ENCODE measurements at regions not wholly inside any gene's neighbourhood (a gene's known extent, or its start where the extent isn't known, plus 50 kb on each side); places are given as distances from the start of the nearest gene placed in this dataset.
A peak's percentile ranks its signal among the peaks of the same experiment; 100 is the strongest.
"Not testable (repeated sequence)": the region's sequence is repeated elsewhere in the genome, so short reads cannot be mapped to it uniquely, and the experiment has no call there.

- no peak for DNase-seq
Measured at GRCh38 chr14:46596236-46596635, 55.3 kb downstream of the RPL10L start.

GRCh38 chr14:46582826-46583225 lies 68.8 kb downstream of the RPL10L start:
- no peak for DNase-seq

GRCh38 chr14:46581036-46581671 lies 70.4 kb downstream of the RPL10L start:
- peak; percentile 33 for DNase-seq

GRCh38 chr14:46574978-46575375 lies 76.6 kb downstream of the RPL10L start:
- no peak for DNase-seq

GRCh38 chr14:46574221-46574977 lies 77.2 kb downstream of the RPL10L start:
- no peak for DNase-seq

- no peak for DNase-seq
Measured at GRCh38 chr14:46573498-46573897, 78.1 kb downstream of the RPL10L start.

GRCh38 chr14:46571970-46572369 lies 79.6 kb downstream of the RPL10L start:
- no peak for DNase-seq

- DNase-seq: not testable (repeated sequence)
Measured at GRCh38 chr14:46568161-46568560, 83.4 kb downstream of the RPL10L start.

- no peak for DNase-seq
Measured at GRCh38 chr14:46550836-46551235, 100.7 kb downstream of the RPL10L start.

- DNase-seq: no peak
Measured at GRCh38 chr14:46540986-46541385, 110.6 kb downstream of the RPL10L start.

GRCh38 chr14:46519121-46519520 lies 132.5 kb downstream of the RPL10L start:
- no peak for DNase-seq

GRCh38 chr14:46508752-46509151 lies 142.8 kb downstream of the RPL10L start:
- not testable (repeated sequence) for DNase-seq

- DNase-seq: no peak
Measured at GRCh38 chr14:46499521-46499920, 152.1 kb downstream of the RPL10L start.

- no peak for DNase-seq
Measured at GRCh38 chr14:46496409-46496808, 155.2 kb downstream of the RPL10L start.

GRCh38 chr14:46490238-46490685 lies 161.3 kb downstream of the RPL10L start:
- no peak for DNase-seq

GRCh38 chr14:46488374-46488773 lies 163.2 kb downstream of the RPL10L start:
- DNase-seq: no peak

GRCh38 chr14:46487582-46488350 lies 163.8 kb downstream of the RPL10L start:
- no peak for DNase-seq

GRCh38 chr14:46482200-46482599 lies 169.4 kb downstream of the RPL10L start:
- no peak for DNase-seq

GRCh38 chr14:46480817-46481216 lies 170.8 kb downstream of the RPL10L start:
- DNase-seq: no peak

- DNase-seq: no peak
Measured at GRCh38 chr14:46472261-46472660, 179.3 kb downstream of the RPL10L start.

GRCh38 chr14:46464341-46464740 lies 187.2 kb downstream of the RPL10L start:
- no peak for DNase-seq

- DNase-seq: no peak
Measured at GRCh38 chr14:46451800-46452199, 199.8 kb downstream of the RPL10L start.

- no peak for DNase-seq
Measured at GRCh38 chr14:46444666-46445065, 206.9 kb downstream of the RPL10L start.

- no peak for DNase-seq
Measured at GRCh38 chr14:46433381-46433780, 218.2 kb downstream of the RPL10L start.

Data from NCI-H524 treated with DMSO at 0.1 percent for 48 hours (cell line).